NCI-H128 (cell line): ENCODE measurements at regions not wholly inside any gene's neighbourhood (a gene's known extent, or its start where the extent isn't known, plus 50 kb on each side); places are given as distances from the start of the nearest gene placed in this dataset.

Experiments
- DNase-seq: peaks from one replicate; lab custom pipeline; 2025; ENCODE audit not compliant: unreplicated experiment; lab: John Stamatoyannopoulos, UW

DNA sequence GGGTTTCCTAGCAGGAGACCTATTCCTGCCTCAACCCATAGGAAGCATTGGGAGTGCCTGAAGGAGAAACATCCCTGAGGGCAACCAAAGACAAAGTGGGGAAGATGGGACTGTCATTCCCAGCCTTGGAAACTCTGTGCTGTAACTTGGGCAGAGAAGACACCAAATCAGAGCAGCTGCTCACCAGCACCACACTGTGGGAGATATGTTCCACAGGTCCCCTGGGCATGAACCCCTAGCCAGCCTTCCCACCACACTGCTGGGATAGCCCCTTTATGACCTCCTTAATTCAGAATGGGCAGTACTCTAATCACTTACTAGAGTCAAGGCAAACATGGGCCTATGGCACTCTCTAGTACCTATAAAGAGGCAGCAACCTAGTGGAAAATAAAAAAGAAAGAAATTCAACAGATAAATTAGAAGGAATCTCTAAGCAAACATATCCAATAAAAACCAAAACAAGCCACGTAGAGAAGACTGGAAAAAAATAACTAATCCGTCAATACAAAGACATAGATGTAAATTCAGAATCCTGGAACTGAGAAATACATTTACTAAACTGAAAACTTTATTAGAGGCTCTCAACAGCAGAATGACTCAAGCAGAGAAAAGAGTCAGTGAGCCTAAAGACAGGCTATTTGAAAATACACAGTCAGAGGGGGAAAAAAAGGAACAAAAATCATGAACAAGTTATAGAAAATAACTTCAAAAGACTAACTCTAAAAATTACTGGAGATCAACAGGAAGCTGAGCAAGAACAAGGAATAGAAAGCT, 878.4 kb upstream of the FRG1 start:
- no peak for DNase-seq

DNA sequence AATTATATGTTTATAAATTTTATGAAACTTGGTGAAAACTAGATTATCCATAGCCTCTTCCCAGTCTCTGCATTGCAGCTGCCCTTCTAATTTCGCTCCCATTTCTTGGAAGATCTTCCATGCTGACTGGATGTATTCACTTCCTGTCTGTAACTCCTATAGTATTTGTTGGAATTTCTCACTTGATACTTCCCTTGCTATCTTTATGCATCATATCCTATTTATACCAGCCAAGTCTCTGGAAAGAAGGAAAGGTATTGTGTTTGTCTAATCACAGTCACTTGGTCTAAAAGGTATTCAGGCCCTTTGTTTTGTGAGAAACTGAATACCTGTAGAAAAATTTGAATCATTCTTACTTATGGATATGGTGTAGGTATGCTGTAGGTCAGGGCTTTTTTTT, 870.9 kb upstream of the FRG1 start:
- no peak for DNase-seq

DNA sequence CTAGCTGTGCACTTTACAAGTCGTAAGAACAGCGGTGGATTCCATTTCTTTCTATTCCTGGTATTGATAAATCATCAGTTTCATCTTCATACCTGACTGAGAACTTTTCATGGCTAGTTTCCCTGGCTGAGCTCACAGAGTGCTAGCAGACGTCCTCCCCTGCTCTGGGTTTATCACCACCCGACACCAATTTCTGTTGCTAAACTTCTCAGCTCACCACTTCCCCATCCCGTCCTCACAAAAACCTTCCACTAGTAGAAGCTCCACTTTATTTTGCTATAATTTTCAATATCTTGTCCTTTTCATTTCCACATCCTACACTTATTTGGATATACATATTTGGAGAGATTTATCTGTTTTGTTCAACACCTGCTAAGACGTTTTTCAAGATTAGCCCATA, 869.4 kb upstream of the FRG1 start:
- no peak for DNase-seq

DNA sequence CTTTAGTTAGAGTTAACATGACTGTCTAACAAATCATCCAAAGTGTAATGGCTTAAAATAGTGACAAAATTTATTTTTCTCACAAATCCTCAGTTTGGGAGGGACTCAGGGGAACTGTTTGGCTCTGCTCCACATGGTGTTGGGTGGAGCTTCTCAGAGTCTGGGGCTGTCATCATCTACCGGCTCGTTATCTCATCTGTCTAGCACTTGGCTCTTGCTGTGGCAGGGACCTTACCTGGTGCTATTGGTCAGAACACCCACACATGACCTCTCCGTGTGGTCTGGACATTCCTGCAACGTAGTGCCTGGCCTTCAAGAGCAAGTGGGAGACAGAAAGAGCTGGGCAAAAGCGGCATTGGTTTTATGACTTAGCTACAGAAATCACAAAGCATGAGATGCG, 866.9 kb upstream of the FRG1 start:
- DNase-seq, result no peak

DNA sequence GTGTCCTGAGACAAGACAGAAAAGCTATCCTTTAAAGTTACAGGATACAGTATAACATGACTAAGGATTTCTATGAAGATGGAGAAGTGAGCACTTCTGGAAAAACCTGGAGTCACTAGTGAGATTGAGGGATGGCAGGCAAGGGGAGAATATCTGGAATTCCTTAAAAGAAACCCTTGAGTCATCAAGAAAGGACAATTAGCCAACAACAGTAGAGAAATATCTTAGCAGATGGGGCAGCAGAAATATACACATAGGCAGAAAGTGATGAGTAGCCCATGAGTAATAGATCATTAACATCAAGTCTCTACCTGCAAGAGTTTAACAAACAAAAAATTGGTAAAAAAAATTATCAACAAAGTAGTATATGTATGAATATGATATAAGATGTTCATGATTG, 858.8 kb upstream of the FRG1 start:
- no peak for DNase-seq

DNA sequence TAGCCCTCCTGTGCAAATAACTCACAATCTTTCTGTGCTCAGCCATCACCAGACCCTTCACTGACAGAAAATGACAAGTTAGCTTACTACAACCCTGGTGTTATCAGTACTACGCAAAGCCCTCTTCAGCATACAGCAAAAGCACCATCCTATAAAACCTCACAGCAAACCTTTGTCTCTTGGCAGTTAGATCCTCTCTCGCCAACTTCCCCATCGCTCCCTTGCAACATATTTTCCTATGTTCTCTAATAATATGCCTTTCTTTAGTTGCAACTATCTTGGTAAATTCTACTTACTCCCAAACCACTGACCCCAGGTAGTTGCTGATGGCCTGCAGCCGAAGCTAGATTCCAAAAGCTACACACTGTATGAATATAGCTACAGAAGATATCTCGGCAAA, 856.9 kb upstream of the FRG1 start:
- no peak for DNase-seq

DNA sequence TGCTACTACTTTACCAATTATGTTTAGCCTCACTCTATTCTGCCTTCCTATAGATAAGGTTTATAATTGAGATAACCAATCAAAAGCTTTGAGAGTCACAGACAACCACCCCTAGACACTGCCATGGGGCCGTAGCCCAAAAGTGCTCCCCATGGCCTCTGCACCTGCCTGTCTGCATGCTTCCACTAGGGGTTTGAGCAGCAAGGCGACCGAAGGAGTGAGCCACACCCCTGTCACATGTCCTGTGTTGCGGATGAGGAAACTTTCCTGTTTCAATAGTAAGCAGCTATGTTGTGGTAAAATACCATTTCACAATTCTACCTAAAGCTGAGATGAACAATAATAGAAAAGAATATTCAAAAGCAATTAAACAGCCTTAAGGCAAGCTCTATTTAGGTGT, 856.0 kb upstream of the FRG1 start:
- no peak for DNase-seq

DNA sequence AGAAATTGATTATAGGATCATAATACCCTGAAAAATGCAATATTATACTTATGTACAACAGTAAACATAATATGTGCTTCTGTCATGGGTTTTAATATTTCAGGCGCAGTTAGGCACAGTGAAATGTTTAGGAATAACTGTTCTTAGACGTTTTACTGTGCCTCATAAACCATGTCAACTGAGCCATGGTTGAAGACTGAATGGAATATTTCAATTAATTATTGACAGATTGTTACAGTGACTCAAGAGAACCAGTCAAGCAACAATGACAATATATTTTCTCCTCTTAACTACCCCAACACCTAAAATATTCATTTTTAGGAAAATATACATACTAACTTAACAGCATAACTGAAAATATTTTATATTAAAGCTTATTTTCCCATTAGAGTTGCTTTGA, 852.7 kb upstream of the FRG1 start:
- no peak for DNase-seq

DNA sequence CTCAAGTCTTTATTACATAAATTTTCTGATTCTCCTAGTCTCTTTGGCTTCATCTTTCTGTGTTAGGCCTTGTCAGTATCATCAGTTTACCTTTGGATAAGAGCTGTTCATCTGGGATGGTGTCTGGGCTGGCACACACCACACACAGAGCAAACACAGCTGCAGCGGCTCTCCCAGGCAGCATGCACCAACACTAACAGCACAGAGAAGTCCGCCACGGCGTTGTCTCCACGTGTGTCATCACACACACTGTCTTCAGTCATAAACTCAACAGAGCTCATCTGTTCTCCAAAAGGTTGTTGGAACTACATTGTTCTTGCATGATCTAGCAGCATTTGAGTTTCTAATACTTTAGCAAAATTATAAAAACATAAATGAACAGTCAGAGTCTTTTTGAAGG, 851.9 kb upstream of the FRG1 start:
- no peak for DNase-seq

DNA sequence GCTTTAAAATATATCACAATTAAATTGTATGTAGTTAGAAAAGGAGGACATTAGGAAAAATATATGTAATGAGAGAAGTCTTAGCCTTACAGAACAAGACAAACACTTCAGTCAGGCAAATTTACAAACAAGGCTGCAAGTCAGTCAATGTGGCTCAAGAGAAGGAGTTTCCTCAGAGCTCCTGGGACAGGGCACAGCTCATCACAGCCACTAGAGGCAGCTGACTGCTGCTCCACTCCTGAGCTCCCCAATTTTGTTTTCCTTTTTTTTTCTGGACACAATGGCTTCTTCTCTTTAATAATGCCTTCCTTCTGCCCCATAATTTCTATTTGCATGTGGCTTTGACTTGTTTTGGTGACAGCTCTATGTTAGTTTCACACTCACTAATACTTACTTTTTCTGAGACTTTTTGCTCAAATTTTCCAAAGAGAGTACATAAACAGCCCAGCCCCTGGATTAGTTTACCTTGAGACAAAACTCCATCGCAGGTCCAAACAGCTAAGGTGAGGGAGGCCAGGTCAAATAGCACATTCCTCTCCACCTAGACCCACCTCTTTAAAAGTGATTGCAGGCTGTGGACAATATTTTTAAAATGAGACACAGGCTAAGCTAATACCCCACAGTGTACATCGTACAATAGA, 850.4 kb upstream of the FRG1 start:
- no peak for DNase-seq

DNA sequence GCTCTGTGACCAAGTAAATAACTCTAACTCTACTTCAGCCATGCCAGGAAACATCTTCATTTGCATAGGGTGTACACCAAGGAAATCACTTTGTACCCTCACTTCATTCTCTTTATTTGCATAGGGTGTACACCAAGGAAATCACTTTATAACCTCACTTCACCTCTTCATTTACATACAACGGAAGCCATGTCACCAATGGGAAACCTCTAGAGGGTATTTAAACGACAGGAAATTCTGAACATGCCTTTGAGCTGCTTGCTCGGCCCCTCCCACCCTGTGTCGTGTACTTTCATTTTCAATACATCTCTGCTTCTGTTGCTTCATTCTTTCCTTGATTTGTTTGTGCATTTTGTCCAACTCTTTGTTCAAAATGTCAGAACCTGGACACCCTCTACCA, 848.1 kb upstream of the FRG1 start:
- DNase-seq, result no peak

DNA sequence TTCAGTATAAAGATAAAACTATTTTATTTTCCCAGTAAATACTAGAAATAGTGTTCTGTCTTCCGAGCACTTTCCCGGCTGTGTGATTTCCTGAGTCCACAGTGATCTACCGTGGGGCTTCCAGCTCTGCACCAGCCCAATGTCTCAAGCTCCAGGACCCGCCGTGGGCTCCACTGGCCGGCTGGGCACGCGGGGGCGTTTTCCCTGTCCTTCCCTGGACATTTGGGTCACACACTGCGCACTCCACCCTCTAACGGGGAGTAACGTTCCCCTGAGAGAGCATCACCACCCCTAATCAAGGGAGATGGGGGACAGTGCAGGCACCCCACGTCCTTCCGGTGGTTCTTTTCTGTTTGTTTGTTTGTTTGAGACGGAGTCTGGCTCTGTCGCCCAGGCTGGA, 844.6 kb upstream of the FRG1 start:
- DNase-seq, result no peak

DNA sequence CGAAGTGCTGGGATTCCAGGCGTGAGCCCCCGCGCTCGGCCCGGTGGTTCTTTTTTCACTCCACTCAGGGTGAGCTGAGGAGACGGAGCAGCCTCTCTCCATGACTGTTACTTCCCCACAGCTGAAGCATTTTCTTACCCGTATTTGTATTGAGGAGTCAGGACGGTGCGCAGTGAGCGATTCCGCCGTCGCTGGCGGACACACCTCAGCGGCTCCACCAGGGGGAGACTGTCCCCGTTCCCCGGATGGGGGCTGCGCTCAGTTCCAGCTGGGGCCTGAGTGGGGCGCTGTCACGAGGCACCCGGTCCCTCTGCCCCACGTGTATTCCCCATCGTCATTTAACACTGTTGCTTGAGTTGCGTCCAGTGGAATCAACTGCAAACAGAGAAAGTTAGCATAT, 844.0 kb upstream of the FRG1 start:
- DNase-seq, result no peak

DNA sequence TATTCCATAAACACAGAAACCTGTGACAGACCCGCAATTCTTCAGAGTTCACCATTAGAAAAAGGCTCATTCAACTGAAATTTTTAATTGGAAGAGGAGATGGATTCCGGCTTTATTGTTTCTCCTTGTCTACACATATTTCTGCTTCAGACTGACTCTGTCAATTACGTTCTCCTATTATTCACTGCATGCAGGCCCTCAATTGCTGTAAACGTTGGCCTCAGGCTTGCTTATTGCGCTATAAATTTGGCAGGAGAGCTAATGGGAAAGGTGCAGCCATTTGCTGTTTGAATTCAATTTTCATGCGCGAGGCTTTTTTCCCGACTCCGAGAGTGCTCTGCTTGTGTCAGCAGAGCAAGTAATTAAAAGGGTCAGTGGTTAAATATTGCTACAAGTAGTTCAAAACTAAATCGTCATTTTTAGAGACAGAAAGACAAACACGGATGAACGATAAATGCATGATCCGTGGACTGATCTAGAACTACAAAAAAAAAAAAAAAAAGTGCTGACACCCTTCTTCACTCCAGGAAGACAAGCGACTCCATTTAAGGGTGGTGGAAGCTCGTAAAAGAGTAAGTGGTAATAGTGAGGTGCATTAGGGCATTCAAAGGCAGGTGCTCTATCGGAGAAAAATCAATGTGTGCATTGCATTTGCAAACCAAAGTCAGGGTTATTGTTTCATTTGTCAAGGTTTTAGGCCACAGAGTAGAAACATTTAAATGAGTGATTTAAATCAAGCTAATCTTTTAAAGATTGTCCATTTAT, 841.6 kb upstream of the FRG1 start:
- peak; percentile 24 for DNase-seq

DNA sequence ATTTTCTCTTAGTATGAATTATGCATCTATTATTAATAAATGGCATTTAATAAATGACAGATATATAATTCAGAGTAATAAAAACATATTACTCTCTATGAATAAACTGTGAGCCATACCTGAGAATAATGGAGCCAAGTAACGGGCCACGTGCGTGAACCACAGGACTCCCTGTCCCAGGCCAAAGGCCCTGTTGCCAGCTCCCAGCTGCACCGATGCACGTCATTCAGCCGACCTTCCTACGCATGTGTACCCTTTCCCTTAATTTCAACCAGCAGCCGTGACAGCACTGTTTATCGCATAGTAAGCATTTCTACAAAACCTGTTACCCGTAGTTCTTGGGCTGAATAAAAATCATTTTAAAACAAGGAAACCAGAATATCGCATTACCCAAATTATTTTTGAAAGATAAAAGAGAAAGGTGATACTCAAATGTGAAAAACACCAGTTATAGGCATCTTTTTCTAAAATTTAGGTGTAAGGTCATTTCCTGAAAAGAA, 827.2 kb upstream of the FRG1 start:
- no peak for DNase-seq

DNA sequence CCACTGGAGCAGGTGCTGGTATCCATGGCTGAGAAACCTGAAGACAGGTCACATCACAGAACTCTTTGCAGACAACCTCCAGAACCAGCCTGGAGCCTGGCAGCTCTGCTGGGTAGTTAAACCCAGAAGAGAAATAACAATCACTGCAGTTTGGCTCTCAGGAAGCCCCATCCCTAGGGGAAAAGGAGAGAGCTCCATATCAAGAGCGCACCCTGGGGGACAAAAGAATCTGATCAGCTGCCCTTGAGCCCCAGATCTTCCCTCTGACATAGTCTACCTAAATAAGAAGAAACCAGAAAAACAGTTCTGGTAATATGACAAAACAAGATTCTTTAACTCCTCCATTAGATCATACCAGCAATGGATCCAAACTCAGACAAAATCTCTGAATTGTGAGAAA, 823.2 kb upstream of the FRG1 start:
- no peak for DNase-seq

DNA sequence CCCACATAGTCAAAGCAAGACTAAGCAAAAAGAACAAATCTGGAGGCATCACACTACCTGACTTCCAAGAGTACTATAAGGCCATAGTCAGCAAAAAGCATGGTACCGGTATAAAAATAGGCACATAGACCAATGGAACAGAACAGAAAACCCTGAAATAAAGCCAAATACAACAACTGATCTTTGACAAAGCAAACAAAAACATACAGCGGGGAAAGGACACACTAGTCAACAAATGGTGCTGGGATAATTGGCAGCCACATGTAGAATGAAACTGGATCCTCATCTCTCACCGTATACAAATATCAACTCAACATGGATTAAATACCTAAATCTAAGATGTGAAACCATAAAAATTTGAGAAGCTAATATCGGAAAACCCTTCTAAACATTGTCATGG, 819.3 kb upstream of the FRG1 start:
- DNase-seq, result no peak

DNA sequence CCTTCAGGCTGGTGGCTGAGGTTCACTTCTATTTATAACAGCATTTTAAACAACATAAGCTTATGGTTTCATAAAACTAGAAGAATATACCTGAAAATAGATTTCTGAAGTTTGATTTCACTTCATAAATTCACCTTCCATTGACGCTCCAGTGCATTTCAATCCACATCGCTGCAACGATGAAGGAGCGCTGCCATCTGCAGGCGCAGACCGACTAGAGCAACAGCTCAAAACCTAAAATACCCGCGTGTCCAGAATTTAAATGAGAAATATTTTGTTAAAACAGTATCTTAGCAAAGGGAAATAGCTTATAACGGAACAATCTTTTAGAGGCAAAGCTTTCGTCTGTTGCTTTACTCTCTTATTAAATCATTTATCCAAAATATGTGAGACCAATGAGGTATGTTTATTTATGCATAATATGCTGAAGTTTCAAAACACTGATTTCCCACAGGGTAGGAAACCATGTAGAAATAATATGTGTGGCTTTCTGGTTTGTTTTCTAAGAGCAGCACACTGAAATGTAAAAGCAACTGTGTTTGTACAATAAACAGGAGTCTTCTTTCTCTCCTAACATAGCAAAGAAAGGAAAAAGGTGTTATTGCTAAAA, 816.4 kb upstream of the FRG1 start:
- peak; percentile 7 for DNase-seq

DNA sequence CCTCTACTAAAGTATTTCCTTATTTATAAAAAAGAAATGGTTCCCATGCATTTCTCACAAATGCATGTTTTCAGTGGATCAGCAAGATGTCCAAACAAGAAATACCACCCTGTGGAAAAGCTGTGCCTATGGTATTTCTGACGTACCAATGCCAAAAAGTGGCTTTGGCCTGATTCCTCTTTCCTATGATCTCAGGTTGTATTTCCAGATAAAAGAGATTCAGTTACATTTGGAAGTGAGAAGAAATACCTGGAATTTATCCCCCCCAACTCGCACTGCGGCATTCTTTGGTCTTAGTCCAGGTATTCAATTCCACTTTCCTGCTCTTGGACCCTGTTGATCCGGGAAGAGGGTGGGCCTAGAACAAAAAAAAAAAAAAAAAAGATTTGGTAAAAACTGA, 815.9 kb upstream of the FRG1 start:
- DNase-seq, result no peak

DNA sequence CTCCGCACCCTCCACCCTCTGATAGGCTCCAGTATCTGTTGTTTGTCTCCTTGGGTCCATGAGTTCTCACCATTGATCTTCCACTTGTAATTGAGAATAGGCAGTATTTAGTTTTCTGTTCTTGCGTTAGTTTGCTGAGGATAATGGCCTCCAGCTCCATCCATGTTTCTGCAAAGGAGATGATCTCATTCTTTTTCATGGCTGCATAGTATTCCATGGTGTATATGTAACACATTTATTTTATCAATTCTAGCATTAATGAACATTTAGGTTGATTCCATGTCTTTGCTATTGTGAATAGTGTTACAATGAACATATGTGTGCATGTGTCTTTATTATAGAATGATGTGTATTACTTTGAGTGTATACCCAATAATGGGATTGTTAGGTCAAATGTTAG, 814.6 kb upstream of the FRG1 start:
- no peak for DNase-seq

DNA sequence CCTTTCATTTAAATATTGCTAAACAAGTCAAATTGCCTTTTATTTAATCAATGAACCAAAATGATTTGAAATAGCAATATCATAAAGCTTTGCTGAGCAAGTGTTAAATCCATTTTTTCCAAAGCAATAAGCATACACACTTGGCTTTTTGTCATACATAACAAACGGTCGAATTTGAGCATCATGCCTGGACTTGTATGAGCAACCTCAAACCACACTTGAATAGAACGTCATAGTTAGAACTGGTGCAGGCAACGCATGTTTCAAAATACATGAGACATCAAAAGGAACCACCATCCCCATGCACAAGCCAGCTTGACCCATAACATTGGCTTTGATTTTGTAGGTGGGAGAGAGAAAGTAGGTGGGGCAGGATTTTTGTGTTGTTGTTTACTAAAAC, 812.3 kb upstream of the FRG1 start:
- no peak for DNase-seq
